NCI-H524 (cell line): ENCODE measurements at regions not wholly inside any gene's neighbourhood (a gene's known extent, or its start where the extent isn't known, plus 50 kb on each side); places are given as distances from the start of the nearest gene placed in this dataset.
"Not testable (repeated sequence)": the region's sequence is repeated elsewhere in the genome, so short reads cannot be mapped to it uniquely, and the experiment has no call there.

ENCODE experiments used
- DNase-seq, 2 experiments: peaks; one replicate each; lab custom pipeline; 2025; lab: John Stamatoyannopoulos, UW

DNA sequence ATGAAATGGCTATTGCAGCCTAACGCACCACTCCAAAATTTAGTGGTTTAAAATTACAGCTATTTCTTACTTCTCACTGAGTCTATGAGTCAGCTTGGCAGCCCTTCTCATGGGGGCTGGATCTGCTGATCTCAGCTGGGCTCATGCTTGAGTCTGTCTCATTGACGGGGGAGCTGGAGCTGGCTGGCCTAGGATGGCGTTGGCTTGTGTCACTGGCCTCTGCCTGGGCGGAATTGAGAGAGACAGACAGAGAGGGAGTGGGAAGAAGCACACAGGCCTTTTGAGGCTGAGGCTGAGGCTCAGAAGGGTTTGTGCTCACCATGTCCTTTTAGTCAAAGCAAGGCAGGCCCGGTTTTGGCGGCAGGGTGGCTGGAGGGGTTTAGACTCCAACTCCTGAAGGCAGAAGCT lies 412.1 kb upstream of the MYT1L start:
- DNase-seq, result no peak

DNA sequence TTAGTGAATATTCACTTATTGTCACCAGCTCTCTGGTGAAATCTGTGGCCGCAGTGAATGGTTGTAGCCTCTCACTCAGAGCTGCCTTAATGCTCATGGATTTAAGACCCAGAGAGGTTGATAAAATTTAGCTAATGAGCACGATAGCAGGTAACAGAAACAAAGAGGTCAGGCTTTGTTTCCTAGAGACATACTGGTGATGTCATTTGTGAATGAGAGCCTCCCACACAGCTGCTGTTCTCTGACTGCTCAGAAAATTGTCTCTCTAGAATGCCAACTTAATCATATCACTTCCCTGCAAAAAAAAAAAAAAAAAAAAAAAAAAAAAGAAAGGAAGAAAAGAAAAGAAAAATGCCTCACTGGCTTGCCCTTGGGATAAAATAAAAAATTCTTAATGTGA lies 411.7 kb upstream of the MYT1L start:
- peak in 1 of 2 experiments; percentile 16 for DNase-seq

DNA sequence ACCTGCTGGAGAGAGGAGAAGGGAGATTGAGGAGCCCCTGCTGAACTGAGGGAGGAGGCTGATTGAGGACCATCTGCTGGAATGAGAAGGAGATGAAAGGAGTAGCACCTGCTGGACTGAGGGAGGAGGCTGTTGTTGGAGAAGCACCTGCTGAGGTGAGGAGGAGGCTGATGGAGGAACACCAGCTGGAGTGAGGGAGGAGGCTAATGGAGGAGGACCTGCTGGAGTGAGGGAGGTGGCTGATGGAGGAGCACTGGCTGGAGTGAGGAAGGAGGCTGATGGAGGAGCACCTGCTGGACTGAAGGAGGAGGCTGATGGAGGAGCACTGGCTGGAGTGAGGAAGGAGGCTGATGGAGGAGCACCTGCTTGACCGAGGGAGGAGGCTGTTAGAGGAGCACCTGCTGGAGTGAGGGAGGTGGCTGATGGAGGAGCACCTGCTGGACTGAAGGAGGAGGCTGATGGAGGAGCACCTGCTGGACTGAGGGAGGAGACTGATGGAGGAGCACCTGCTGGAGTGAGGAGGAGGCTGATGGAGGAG lies 409.2 kb upstream of the MYT1L start:
- no peak for DNase-seq

DNA sequence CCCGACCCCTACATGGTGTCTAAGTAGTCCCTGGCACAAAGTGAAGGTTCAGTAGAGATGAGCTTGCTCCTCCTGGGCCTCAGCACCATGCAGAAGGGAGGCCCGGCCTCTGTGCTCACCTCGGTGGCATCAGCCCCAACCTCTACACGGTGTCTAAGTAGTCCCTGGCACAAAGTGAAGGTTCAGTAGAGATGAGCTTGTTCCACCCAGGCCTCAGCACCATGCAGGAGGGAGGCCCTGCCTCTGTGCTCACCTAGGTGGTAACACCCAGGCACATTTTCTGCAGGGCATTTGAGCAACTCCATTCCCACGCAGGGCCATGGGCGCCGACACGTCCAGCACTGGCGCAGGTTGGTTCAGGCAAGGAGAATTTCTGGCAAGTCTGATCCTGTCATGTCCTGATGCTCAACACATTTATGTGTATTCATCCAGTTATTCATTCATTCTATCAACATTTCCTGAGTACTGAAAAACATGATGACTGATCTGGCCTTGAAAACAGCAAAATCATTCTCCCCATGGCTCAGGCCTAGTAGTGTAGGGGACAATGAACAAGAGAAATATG lies 408.2 kb upstream of the MYT1L start:
- no peak for DNase-seq

DNA sequence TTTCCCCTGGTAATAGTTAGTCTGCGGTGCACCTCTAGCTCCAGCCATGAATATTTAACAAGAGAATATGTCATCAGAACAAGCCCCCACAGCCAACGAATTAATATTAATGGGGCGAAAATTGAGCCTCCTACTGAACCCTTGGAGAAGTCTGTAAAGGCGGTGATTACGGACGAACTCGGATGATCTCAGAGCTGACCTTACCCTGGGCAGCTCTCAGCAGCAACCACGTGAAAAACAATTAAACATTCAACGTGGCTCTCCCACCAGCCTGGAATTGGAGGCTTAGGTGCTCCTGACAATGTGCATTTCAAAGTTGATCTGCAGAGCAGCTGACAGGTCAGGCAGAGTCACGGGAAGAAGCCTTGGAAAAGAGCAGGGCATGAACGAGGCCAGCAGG lies 407.6 kb upstream of the MYT1L start:
- DNase-seq, result no peak

DNA sequence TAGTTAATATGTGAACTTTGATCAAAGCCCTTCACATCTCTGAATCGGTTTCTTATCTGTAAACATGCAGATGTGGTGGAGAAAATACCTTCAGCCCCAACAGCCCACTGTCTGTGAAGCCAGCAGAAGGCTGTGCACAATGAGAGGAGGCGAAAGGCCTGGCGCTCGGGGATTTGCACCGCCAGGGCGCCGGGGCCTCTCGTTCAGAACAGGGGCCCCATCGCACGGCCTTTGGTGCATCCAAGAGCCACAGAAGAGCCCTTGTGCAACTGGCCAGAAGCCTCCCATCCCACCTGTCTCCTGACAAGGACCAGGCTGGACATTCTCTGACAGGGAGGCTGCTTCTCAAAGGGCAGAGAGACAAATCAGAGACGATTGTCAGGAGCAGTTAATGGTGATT lies 407.2 kb upstream of the MYT1L start:
- DNase-seq, result no peak

DNA sequence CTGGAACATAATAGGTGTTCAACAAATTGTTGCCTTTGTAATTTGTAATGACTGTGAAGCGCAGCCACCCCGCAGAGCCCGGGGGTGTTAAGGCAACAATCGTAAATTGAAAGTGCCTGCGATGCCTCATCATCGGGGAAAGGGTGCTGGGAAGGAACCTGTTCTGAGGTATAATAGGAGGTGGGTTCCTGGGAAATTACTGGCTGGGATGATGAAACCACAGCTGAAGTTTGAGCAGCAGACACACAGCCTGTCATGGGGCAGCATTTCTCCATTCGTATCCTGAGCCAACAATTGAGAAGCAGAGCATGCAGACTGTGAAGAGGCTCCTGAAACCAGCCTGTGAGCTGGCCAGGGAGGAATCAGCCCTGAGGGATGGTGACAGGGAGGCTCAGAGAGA lies 404.0 kb upstream of the MYT1L start:
- DNase-seq, result no peak

DNA sequence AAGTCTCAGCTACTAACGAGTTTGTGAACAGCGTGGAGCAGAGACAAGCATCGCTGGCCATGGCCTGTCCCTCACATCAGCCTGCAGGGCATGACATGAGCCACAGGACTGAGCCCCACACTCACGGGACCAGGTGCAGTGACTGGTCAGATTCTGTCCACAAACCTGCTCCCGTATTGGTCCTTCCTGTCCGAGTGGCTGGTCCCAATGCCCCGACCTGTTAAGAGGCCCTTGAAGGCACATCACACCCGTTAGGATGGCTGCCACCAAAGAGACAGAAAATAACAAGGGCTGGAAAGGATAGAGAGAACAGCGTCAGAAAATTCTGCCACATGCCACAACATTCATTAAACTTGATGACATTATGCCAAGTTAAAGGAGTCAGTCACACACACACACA lies 403.2 kb upstream of the MYT1L start:
- no peak for DNase-seq

DNA sequence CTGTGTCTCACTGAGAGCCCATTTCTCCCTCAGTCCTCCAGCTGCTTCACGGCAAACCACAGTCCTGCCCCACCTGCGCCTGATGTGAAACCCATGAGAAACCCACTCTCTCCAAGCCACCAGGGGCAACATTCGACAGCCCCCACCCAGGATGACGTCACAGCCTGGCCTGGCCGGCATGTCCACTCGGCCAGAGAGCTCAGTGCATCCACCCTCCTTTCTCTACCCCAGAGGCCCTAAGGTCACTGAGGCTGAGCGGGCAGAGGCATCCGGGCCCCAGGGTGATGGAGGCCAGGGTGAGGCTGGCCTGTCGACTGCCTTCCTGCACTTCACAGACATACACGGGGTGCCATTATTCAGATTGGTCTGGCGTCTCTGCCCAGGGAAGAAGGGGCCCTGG lies 402.7 kb upstream of the MYT1L start:
- no peak for DNase-seq

DNA sequence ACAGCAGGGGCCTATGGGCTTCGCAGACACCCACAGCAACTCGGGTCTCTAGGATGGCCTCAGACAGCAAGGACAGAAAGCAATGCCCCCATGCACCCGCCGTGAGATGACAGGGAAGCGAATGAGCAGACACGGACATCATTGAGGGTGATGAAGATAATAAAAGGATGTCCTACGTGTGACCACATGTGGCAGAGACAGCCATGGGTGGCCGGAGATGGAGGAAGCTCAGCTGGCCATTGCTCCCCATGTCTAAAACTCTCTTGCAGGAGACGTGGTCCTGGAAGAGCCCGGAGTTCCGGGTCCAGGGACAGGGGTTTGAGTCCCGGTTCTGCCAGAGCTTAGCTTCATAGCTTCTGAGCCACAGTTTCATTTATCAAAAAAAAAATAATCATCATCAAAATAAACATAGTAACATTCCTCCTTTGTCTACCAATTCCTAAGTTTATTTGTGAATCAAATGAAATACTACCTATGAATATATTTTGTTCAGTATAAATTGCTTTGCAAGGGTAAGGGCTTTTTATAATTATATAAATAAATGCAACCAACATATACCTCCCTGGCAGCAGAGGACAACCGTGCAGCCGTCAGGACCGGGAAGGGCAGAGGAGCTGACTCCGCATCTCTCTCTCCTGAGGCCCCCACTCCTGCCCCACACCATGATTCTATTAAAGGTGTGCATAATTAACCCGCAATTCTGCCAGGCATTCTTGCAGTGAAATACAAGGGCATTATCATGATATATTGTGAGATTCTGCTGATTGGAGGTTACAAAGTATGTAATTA lies 401.4 kb upstream of the MYT1L start:
- DNase-seq, result no peak

DNA sequence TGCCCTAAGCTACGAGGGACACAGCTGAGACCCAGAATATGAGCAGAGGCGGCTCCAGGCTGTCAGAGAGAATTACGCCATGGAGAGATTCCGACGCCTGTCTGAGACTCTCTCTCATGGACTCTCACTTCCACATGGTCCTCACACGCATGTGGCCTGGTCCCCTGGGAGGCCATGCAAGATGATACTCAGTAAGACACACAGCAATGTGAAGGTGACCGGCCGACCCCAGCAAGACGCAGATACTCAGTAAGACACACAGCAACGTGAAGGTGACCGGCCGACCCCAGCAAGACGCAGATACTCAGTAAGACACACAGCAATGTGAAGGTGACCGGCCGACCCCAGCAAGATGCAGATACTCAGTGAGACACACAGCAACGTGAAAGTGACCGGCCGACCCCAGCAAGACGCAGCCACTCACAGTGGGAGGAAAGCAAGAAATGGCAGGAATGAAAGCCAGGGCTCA lies 400.8 kb upstream of the MYT1L start:
- DNase-seq, result no peak

DNA sequence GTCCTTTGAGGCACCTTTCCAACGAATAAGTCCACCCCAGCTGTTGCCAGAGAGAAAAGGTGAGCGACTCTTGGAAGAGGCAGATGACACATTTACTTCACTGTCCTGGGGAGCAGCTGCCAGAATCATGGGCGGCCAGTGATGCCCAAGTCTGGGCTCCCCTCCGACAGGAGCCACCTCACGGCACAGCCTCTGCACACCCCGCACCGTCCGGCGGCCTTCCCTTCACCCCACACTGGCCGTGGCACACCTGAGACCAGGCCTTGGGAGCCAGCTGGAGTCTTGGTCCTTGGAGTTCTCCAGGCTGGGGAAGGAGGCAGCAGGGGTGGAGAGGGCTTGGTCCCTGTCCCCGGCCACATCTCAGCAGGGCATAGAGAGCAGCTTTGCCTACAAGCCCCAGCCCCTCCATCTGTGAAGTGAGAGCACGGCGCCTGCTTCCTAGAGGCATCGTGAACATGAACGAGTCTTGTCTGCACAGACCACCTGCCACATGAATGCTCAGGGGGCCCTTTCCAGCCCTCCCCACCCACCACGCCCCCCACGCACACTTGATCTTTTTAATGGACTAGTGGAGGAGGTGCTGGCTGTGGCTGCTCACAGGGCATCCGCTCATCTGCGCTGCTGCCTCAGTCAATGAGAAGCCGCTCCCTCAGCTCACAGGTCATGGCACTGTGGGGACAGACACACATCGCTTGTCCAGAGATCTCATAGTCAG lies 400.2 kb upstream of the MYT1L start:
- peak; percentile 46 to 74 for DNase-seq

DNA sequence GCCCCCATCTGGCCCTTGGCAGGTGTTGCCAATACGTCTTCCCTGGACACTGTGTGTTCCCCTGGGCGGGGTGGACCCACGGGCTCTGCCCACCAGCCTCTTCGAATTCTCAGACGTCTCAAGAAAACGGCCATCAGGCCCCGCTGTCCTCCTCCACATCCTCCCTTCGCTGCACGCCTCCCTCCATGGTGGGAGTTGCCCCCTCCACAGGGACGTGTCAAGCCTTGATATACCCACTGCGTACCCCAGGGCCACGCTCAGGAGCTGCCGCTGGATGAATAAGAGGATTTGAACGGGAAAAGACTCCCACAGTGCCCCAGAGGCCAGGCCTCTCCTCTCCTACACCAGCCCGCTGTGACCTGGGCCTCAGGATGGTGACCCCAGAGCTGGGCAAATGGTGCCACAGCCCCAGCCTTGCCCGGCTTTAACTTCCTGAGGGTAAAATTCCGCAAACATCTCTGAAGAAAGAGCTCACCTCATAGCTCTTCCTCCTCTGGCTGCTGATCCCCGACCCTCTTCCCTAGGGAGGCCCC lies 399.3 kb upstream of the MYT1L start:
- no peak for DNase-seq

DNA sequence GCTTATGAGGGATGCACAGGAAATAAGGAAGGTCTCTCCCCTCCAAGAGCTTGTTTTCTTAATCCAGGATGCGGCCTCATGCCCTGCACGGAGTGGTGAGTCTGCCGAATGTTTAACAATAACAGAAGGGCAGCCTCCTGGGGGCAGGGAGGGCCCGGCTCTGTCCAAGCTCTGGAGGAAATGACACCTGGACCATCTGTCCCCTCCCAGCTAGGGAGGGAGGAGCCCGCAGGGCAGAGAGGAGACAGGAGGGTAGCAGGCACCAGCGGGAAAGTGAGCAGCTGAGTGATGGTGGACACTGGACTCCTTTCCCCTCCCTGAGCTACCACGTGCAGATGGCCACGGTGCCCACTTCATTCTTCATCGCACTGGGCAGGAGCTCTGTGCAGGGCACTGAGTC lies 398.2 kb upstream of the MYT1L start:
- DNase-seq, result no peak

DNA sequence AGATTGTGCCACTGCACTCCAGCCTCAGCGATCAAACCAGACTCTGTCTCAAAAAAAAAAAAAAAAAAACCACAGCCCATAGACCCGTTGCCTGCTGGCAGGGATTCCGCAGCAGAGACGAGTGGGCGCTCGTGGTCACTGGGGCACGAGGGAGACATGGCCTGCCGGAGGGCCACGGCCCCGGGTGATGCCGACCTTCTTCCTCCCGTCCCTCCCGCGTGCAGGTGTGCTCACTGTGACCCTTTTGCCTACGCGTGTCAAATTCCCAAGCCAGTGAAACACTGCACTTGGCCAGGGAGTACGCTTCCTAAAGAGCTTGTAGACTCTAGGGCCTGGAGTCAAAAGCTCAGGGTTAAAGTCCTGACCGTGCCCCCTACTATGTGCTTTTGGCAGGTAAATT lies 397.6 kb upstream of the MYT1L start:
- no peak for DNase-seq

DNA sequence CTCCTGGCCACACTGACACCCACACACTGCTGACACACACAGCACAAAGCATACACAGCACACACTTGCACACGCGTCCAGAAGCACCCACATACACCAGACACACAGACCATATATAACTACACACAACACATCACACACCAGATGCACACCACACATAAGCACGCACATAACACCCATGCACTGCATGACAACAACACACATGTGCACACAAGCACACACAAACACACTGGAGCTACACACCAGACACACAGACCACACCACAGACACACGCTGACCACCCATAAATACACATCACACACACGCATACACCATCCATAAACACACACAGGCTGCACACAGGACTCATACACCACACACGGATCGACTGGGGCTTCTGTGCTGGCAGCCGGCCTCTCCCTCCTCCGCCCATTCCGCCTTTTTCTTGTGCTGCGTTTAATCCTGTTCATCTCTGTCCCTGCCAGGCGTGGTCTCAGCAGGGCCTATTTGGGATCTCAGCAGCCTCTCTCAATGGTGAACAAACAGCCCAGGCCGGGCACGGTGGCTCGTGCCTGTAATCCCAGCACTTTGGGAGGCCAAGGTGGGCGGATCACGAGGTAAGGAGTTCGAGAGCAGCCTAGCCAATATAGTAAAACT lies 396.9 kb upstream of the MYT1L start:
- DNase-seq, result no peak

DNA sequence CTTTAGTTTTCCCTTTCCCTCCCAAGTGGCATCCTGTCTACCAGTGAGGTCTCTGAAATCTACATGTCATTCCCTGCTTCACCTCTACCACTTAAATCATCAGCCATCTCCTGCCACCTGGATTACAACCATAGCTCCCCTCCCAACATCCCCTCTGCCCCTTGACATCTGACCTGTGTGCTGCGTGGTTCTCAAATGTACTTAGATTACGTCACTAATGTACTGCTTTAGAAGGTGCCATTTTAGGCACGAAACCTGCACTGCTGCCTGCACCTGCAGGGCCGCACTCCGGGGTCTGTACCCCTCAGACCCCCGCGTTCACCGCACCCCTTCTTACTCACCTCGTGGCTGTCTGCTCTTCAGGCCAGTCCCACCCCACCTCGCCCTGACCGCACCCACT lies 395.1 kb upstream of the MYT1L start:
- DNase-seq, result no peak

DNA sequence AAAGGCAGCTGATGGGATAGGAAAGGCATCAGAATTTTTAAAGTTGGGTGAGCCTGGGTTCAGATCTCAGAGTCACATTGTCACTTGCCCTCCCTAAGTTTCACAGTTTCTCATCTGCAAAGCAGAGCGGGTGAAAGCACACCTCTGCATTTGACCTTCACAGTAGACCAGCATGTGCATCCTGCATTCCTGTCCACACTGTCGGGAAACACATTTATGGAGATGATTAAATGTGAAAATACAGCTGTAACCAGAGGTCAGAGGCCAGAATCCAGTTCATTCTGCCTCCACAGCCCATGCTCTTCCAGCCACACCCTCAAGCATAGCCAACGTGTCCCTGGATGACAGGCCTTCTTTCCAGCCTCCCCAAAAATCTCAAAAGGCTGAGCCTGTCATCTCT lies 392.0 kb upstream of the MYT1L start:
- DNase-seq, result no peak

DNA sequence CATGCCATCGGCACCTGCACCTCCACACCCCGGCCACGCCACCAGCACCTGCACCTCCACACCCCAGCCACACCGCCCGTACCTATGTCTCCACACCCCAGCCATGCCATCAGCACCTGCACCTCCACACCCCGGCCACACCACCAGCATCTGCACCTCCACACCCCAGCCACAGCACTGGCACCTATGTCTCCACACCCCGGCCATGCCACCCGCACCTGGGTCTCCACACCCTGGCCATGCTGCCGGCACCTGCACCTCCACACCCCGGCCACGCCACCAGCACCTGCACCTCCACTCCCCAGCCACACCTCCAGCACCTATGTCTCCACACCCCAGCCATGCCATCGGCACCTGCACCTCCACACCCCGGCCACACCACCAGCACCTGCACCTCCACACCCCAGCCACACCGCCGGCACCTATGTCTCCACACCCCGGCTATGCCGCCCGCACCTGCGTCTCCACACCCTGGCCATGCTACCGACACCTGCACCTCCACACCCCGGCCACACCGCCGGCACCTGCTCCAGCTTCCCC lies 390.3 kb upstream of the MYT1L start:
- DNase-seq, result no peak

DNA sequence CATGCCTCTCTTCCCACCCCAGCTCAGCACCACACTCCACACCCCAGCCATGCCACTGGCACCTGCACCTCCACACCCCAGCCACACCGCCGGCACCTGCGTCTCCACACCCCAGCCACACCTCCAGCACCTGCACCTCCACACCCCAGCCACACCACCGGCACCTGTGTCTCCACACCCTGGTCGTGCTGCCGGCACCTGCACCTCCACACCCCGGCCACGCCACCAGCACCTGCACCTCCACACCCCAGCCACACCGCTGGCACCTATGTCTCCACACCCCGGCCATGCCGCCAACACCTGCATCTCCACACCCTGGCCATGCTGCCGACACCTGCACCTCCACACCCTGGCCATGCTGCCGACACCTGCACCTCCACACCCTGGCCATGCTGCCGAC lies 389.7 kb upstream of the MYT1L start:
- not testable (repeated sequence) for DNase-seq

DNA sequence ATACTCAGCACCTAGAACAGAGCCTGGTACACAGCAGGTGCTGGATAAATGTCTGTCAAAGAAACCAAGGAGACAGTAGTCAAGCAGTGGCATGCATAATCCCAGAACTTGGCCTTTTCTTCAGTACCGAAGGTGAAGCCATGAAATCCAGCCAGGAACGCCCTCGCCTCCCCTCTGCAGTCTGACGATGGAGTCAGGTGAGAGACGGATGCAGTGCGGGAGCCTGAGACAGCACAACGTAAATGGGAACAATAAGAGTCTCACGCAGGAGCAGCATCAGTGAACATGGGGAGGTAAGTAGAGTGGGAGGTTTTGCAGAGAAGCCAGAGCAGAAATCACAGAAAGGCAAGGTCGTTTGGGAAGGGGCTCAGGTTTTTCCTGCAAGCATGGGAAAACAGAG lies 389.3 kb upstream of the MYT1L start:
- no peak for DNase-seq

DNA sequence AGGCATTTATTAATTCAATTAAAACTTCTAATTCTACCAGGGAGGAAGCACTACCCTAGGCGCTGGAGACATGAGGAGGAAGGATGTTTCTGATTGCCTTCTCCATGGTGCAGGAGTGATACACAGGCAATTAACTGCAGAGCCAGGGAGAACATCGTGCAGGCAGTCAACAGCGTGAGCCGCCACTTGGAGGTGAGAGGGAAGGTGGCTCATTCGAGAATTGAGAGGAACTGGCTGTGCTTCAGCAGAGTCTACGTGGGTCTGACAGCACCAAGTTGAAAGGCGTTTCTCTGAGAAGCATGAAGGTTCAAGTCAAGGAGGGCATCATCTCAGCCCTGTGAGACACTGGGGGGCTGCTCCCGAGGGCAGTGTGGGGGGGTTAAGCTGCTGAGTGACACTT lies 388.7 kb upstream of the MYT1L start:
- no peak for DNase-seq
